GM19324 (cell line): ENCODE measurements at regions not wholly inside any gene's neighbourhood (a gene's known extent, or its start where the extent isn't known, plus 50 kb on each side); places are given as distances from the start of the nearest gene placed in this dataset.
"Not testable (repeated sequence)": the region's sequence is repeated elsewhere in the genome, so short reads cannot be mapped to it uniquely, and the experiment has no call there.

Experiments
- ATAC-seq: cut with Tn5 transposase; IDR thresholded peaks from one replicate; pipeline ENCODE4 v1.9.1; 2021; ENCODE audit warnings: mild to moderate bottlenecking, moderate library complexity; ENCODE audit not compliant: unreplicated experiment, low FRiP score

DNA sequence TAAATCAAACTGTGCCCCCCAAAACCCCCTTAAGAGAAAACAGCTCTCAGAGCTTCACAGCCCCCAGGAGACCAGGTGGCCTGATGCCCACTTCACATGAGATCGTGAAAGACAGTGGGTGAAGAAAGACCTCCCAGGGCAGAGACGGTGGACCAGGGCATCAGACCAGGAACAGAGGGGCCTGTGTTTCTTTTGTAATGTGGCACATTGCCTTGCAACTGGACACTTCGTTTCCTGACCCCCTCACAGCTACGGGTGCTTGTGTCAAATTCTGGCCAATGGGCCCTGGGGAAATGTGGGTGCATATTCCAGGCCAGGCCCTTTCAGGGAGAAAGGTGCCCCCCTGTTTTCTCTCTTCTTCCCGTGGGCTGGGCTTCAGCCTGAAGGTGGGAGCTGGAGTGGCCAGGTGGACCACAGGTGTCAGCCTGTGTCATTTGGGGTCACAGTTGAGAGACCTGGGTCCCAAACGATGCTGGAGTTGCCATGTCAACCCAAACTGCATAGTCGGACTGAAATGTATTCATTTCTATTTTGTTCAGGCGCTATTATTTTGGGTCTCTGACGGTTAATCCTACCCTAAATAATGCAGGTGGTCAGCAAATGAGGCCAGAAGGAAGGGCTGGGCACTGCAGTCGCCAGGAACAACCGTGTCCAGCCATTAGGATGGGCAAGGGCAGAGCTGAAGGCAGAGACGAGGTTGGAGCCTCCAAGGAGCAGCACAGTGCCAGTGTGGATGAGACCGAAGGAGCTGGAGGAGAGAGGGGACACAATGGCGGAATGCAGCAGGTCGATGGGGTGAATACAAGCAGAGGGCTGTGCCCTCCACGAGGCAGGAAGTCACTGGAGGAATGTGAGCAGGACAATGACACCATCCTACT lies 338.2 kb downstream of the EIPR1 start:
- ATAC-seq = no peak

DNA sequence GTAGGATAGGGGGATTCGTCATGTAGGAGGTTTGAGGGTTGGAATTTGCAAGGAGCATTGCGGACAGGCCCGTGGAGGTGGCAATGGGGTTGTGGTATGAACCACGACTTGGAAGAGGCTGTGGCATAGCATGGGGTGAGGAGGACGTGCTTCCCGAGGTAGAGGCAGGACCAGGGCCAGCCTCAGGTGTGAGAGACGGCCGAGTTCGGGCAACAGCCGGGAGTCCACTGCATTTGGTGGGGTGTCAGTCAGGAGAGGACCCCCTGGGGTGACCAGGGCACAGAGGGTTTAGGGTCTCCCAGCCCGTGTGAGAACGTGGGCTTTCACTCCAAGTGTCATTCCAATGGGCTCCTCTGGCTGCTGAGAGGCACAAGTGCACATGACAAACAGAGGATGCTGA lies 339.0 kb downstream of the EIPR1 start:
- no peak for ATAC-seq

DNA sequence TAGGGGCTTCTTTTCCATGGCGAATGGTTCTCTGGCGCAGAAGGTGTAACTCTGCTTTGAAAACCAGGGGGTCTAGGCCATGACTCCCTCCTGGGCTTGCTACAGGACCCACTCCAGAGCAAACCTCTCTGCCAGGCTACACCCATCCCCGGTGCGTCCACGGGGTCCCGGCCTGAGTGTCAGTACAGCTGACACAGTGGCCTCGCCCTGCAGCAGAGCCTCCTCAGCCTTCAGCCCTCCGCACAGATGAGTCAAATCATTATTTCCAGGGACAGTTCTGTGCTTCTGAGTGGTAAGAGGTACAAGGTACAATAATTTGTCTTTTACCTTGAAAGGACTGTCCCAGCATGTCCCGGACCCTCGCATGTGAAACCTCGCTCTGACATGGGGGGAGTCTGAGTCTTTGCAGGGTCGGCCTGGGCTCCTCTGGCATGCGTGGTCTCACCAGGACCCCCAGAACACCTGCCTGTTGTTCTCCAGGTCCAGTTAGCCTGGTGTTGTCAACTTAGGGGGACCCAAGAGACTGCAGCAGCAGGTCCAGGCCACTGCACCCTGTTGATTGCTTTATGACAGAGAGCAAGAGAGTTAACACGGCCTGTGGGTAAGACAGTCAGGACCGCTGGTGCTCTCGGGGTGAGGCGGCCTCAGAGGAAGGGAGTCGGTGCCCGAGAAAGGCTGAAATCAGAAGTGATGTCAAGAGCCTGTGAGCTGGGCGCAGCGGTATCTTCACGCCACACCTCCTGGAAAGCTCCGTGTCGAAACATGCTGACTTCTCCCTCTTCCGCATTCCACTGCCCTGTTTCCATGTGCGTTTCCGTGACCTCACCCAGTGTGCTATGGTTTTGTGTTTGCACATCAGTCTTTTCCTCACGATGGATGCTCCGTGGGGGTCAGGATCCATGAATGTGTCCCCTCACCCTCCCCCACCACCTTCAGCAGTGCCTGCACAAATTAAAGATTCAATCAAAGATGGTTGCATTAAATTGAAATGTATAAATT lies 340.1 kb downstream of the EIPR1 start:
- ATAC-seq = no peak

DNA sequence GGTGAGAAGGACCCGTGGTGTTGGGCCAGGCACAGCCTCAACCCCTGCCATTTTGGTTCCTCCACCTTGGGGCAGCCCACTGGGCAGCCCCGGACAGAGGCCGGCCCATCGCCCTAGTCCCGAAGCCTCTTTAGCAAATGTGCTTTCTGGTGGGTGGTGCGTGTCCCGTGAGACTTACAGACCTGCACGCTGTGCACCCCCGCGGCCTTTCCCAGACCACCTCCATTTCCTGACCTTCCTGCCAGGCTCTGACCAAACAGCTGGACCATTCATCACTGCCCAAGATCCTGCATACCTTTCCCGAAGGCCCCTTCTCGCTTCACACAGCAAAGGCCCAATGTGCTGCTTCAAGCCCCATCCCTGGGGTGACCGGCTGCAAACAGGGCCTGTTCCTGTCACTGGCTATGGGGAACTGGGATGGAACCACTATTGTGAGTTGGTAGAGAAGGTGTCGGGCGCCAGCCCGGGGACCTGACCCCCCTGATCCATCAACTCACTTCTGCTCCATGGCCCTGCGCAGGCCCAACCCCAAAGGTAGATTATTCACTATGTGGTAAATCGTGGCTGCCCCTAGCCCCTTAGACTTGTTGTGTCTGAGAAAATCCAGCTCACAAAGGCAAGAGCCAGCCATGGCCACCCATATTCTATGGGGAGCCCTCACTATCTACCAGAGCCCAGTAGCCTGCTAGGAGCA lies 341.0 kb downstream of the EIPR1 start:
- no peak for ATAC-seq

DNA sequence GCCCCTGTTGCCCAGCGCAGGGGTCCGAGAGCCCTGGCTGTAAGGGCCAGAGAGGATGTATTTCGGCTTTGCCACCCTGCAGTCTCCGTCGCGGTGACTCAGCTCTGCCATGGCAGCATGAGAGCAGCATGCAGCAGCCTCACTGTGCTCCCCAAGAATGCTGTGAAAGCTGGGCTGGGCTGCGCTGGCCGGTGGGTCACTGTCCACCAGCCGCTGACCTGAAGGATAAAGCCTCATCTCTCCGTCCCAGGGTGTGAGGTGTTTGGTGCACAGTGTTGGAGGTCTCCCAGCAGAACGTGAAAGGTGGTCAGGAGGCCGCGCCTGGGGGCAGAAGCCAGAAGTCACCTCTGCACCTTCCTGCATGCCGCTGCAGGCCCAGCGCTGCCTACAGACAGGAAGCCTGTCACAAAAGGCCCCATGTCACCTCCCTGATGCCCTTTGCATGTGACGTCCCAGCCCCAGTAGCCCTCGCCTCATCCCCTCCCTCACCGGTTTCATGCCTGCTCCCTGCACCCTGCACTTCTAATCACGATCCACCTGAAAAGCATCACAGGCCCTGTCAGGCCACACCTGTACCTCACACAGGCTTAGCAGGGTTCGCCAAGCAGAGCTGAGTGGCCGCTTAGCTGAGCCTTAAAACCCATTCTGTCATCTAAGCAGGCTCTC lies 342.1 kb downstream of the EIPR1 start:
- no peak for ATAC-seq

DNA sequence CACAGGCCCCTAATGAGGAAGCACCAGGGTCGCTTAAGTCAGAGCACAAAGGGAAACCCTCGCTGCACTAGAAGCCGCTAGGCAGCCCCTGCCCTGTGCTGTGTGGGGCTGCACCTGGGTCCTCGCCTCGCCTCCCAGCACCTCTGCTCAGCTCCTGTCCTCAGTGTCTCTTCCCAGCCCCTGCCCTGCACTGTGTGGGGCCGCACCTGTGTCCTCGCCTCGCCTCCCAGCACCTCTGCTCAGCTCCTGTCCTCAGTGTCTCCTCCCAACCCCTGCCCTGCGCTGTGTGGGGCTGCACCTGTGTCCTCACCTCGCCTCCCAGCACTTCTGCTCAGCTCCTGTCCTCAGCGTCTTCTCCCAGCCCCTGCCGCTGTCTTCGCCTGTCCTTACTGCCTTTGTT lies 342.8 kb downstream of the EIPR1 start:
- ATAC-seq = no peak

GRCh38 chr2:3034396-3034795 lies 343.2 kb downstream of the EIPR1 start:
- ATAC-seq = no peak

GRCh38 chr2:3033315-3033714 lies 344.3 kb downstream of the EIPR1 start:
- ATAC-seq = no peak

GRCh38 chr2:3030791-3031190 lies 346.8 kb downstream of the EIPR1 start:
- ATAC-seq = not testable (repeated sequence)

DNA sequence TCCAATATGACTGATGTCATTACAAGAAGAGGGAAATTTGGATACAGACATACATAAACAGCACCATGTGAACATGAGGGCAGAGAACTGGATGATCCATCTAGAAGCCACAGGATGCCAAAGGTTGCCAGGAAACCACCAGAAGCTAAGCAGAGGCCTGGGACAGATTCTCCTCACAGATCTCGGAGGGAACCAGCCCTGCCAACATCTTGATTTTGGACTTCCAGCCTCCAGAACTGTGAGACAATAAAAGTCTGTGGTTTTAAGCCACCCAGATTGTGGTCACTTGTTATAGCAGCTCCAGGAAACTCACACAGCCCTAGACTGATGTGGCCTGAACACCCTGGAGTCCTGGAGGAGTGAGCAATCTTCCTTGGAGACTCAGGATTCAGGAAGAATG lies 351.6 kb downstream of the EIPR1 start:
- no peak for ATAC-seq

- no peak for ATAC-seq
Observed at GRCh38 chr2:3025261-3025660, 352.4 kb downstream of the EIPR1 start.

GRCh38 chr2:3024401-3024935 lies 353.1 kb downstream of the EIPR1 start:
- ATAC-seq = no peak

DNA sequence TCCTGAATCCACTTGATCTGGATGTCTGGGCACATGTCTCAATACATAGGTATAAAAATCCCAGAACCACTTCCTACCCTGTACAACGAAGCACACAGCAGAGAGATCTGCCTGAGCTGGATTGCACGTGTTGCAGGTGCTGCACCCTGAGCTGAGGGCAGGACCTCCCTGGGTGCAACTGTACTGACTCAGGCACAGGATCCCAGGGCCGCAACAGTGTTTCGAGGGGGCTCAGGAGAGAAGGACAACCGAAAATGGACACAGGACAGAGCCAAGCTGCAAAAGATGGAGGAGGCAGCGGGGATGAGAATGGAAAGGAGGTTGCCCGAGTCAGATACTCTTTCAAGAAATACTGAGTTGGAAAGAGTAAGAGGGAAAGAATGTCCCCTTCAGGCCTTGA lies 354.1 kb downstream of the EIPR1 start:
- no peak for ATAC-seq

GRCh38 chr2:3022841-3023372 lies 354.7 kb downstream of the EIPR1 start:
- no peak for ATAC-seq

DNA sequence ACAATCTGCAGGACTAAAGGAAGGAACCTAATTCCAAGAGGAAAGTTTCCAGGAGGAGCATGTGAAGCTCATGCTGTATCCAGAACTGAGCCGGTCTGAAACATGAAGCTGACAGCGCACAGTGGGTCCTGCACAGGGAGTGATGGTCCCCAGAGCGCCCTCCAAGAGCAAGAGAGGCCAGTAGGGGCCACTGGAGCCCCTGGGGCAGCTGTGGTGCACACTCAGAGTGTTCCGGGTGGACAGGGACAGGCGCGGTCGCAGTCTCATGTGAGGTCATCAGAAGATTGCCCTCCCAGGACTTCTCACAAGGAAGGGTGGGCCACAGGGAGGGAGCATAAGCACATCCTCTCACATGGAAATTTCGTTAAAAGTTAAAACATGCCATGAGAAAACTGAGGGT lies 355.9 kb downstream of the EIPR1 start:
- ATAC-seq = no peak

DNA sequence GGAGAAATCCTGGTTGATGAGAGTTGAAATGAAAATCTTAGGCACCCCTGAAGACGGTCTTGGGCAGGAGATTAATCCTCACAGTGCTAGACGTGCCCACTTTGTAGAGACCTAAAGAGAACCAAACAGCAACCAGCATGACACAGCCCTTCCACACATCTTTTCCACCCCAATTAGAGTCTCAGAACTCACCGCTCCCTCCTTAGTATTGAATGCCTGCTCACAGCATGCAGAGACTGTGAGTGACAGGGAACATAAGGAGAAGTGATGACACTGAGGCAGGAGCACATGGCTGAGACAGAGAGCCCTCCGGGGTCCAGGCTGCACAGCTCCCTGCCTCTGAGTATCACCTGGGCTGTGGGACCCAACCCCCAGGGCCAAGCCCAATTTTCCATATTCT lies 367.6 kb downstream of the EIPR1 start:
- ATAC-seq = no peak

DNA sequence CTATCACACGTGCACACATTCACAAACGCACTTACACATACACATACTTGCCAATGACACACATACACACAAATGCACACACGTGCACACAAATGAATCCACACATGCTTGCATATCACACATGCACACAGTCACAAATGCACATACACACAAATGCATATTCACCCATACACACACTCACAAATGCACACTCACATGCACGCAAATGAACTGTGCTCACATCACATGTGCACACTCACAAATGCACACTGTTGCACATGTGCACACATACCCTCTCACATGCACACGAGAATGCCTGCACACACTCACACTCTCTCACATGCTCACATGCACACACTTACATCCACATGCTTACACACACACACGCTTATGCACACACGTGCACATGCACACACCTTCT lies 368.1 kb downstream of the EIPR1 start:
- ATAC-seq = no peak

DNA sequence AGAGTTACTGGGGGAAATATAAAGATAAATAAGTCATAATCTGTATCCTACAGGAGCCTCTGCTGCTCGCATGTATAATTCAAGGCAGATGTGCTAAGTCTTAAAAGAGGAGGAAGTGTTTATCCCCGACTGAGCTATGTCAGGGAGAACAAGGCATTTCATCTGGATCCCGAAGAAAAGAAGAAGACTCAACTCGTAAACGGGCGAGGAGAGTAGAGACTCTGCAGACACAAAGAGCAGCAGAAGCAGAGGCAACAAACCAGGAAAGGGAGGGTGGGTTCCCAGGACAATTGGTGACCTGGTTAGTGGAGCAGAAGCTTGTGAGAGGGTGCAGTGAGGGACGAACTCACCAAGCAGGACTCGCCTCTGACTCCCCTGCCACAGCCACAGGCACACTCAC lies 368.6 kb downstream of the EIPR1 start:
- no peak for ATAC-seq

GRCh38 chr2:3008561-3008960 lies 369.1 kb downstream of the EIPR1 start:
- no peak for ATAC-seq

DNA sequence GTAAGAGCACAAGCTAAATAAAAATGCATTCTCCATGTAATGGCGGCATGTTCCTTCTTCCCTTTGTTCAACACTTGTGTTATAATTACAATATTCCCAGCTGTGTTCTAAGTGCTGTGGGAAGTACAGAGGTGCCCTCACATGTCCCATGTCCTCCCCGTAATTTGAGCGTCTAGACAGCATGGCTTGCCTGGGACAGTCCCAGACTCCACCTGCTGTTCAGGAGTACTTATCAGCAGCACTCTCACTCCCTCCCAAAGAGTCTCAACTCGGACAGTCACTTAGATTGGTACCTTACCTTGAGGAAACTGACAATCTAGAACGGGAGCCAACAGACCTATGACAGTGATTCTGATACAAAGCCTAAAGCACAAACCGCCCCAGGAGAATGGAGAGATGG lies 370.5 kb downstream of the EIPR1 start:
- no peak for ATAC-seq
